ELR (cell line): ENCODE measurements at regions not wholly inside any gene's neighbourhood (a gene's known extent, or its start where the extent isn't known, plus 50 kb on each side); places are given as distances from the start of the nearest gene placed in this dataset.

Experiments
- DNase-seq: peaks from one replicate; pipeline ENCODE4 v3.0.0-alpha.2; 2015; ENCODE audit warnings: low read depth

- no peak for DNase-seq
Observed at GRCh38 chr21:15241997-15242736, 177.4 kb upstream of the NRIP1 start.

DNA sequence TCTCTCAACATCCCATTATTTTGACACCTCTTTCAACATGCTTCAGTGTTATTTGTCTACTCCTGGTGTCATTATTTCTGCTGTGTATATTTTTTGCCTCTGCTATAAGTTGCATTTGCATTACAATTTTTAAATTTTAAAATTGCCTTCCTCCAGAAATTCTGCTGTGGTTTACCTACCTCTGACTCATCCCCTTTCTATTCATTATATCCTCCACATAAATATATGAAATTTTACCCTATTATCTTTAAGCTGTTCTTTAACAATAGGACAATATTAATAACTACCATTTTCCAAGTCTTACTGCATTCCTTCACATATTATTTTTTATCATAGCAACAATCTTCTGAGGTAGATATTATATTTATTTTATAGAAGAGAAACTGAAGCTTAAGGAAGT lies 178.1 kb upstream of the NRIP1 start:
- peak; percentile 19 for DNase-seq

DNA sequence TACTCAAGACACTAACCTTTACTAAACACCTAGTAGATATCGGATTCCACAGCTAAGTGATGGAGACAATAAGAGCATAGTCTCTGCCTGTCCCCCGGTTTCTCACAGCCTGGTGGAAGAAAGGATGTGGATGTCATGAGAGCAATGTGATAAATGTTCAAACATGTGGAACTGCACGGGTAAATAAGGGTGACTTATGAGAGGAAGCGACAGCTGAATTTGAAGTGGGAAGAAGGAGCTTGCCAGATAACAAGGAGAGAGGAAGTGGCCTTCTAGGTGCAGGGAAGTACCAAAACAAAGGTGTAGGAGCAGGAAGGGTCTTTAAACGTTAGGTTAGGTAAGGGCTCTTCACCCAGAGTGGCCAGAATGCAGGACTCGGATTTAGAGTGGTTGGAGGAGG lies 178.6 kb upstream of the NRIP1 start:
- no peak for DNase-seq

DNA sequence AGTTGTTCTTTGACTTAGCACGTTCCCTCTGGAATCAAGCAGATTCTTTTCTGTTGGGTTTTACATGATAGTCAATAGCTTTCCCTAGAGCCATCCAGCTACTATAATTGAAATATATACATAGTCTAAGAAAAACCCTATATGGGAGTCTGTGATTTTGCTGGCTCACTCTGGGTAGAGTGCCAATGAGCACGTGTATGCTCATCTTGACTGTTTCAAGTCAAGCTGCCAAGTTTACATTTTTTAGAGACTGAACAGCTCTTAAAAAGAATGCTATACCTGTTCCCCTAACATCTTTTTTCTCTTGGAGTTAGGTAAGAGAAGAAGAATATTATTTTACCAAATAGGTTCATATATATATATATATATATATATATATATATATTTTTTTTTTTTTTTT lies 182.8 kb upstream of the NRIP1 start:
- no peak for DNase-seq

GRCh38 chr21:15249285-15249993 lies 184.6 kb upstream of the NRIP1 start:
- no peak for DNase-seq

DNA sequence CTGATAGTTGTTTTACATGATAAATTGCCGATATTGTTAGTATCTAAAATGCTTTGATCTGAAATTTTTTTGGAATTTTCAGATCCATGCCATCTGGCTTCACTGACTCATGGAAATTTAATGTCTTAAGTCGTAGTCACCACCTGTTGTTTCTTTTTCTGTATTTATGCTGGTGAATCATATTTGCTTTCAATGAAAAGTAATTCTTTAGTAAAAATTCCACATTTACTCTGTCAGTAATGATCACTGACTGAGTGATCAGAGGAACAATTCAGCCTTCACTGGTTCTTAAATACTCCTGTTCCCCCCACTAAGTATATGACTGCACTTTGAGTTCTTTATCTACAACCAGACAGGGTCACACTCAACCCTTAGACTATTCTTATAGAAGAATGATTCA lies 185.6 kb upstream of the NRIP1 start:
- DNase-seq = peak; percentile 83

- DNase-seq = peak; percentile 29
Observed at GRCh38 chr21:15252431-15252830, 187.6 kb upstream of the NRIP1 start.

GRCh38 chr21:15254111-15254510 lies 189.3 kb upstream of the NRIP1 start:
- no peak for DNase-seq

- no peak for DNase-seq
Observed at GRCh38 chr21:15255261-15255660, 190.5 kb upstream of the NRIP1 start.

DNA sequence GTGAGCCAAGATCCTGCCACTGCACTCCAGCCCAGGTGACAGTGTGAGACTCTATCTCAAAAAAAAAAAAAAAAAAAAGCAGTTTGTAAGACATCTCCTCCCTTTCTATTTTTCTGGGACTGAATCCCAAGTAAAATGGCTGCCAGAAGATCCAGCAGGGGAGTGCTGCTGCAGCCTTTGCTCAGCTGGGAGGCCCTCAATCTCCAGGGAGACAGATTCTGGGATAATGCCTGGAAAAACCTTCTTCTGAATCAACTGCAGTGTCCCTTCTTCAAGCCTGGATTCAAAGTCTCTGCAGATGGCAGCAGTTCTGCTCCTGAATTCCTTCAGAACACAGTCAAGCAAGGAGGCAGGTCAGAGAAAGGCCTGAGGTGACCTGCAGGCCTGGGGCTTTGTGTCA lies 191.0 kb upstream of the NRIP1 start:
- no peak for DNase-seq

GRCh38 chr21:15256996-15257395 lies 192.2 kb upstream of the NRIP1 start:
- no peak for DNase-seq

- no peak for DNase-seq
Observed at GRCh38 chr21:15257646-15258045, 192.8 kb upstream of the NRIP1 start.

DNA sequence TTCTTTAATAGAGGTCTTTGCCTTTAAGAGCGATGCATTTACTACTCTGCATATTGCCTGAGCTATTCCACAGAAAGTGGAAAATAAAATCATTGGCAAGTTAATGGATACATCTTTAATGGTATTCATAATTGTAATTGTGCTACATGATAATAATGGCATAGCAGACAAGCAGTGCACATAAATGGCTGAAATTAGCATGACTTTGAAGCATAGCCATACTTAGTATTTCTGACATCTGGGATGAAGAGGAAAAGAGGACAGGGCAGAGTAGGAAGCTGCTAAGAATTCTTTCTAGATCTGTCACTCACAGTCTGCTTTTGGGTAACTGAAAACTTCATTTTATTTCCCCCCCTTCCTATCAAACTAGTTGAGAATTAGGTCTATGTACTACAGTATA lies 195.0 kb upstream of the NRIP1 start:
- DNase-seq = no peak

DNA sequence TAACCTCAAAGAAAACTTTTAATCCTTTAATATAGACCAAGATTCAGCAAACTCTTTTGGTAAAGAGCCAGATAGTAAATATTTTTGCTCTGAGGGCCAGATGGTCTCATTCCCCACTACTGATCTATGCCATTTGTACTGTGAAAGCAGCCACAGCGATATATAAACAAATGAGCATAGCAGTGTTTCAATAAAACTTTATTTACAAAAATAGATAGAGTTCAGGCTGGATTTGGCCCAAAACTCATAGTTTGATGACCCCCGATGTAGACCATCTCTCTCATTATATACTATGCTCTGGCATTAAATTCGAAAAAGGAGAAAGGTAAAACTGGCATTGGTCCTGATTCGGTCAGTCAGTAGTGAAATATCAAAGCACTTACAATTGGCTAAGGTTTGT lies 195.8 kb upstream of the NRIP1 start:
- no peak for DNase-seq

DNA sequence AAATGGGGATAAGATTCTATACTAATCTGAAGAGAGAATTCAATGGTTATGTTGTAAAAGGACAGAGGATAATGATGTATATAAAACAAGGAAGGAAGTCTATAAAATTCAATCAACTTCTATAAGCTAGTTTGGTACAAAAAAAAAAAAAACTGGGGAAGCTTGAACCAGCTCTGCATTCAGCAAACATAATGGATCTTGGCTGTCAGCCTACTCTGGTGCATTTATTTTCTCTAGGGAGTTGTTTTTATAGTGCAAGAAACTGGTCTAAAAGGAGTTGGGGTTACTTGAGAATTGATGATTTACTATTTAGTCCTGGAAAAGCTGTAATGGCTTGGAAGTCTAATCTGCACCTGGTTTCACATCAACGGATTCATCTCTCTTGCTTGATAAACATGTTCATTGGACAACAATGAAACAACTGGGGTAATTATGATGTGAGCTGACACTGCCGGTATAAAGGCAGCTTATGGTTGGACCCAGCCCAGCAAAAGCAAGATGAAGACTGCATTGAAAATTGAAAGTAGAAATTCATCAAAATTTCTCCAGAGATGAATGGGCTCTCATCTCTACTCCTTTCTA lies 199.4 kb upstream of the NRIP1 start:
- DNase-seq = no peak

DNA sequence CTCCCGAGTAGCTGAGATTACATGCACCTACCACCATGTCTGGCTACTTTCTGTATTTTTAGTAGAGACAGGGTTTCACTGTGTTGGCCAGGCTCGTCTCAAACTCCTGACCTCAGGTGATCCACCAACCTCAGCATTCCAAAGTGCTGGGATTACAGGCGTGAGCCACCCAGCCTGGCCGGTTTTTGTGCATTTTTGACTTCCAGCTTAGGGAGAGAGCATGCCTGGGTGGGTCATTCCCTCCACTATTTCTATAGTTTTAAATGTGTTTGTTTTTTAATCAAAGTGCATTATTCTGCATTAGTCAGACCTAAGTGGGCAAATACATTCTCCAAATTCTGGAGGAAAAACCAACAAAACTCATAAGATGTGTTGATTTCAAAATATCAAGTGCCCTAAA lies 207.4 kb upstream of the NRIP1 start:
- DNase-seq = no peak

GRCh38 chr21:15272591-15272990 lies 207.8 kb upstream of the NRIP1 start:
- DNase-seq = no peak

DNA sequence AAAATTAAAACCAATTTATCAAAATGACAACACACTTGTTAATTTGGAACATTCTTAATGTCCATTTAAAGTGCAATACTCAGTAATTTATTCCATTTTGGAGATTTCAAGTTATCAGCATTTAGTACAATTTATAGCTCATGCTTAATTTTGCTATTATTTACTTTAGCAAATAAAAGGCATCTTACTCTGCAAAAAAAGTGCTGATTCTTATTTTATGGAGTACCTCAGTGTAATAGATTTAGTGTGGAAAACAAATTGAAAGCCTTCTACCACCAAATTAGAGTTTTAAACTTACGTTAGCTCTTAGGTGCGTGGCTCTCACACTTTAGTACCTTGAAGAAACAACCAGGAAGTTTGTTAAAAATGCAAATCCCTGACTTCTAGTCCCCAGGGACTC lies 208.4 kb upstream of the NRIP1 start:
- no peak for DNase-seq

DNA sequence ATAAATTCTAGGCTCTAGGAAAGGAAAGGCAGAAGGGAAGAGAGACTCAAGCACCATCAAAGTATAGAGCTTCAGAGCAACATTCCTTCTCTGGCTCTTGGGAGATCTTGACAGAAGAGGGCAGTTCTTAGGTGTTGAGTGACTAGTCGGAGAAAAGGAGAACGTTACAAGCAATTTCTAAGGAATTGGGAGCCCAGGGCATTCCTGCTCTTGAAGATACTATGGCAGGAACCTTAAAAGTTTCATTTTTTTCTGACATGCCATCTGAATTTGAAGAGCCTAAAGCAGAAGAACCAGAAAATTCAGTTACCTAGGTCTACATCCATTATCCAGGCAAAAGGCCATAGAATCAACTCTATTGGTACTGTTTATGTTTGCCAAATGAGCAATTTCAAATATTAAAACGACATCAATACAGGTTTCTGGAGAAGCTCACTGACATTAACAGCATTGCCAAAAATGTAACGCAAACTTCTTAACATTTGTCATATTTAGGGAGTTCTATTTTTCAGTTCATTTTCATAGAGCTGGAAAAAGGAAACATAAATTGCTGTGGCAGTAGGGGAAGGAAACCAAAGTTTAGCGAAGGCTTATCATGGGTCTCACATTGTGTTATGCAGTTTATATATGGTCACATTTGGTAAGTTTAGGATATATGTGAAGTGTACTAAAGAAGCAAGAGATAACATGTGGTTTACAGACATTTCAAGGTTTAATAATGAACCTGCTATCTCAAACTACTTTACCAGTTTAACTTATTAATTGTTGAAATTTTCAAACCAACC lies 210.1 kb upstream of the NRIP1 start:
- no peak for DNase-seq

DNA sequence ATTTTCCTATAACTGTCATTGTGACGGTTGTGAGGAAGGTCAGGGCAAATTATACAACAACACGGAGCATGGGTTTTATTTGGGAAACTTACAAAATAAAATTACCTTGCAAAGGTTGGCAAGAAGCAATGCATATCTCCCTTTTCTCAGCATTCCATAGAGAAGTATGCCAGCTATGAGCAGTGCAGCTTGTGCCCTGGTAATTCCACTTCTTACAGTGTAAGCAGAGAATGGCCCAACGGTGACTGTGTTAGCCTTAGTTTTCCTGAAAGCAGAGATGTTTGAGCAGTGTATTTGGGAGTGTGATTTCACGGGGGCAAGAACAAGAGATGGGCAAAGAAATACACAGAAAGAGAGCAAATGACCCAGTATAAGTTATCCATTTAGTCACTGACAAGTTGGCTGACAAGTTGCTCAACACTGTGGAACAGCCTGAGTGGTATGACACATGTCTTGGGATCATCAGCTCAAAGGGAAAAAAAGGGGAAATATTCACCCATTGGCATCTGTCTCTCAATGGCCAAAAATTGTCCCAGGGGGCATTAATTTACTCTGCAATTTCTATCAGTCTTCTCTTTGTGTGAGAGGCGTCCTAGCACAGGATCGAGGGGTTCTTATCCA lies 210.9 kb upstream of the NRIP1 start:
- no peak for DNase-seq

DNA sequence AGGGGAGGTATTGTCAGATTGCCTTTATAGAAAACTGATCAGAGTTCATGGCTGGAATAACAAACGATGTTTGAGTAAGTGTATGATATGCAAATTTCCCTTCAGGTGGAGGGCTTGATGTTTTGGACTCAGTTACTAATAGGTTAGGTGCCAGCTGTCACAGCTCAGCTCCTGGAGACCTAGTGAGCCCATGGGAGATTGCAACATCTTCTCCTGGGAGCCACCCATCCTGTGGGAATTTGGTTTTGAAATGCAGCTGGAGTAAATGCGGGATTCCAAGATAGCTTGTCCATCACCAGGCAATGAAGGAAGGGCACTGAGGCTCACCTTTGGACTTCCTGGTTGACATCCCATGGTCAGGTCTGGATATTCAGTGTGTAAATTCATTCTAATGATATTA lies 211.4 kb upstream of the NRIP1 start:
- DNase-seq = no peak

- DNase-seq = no peak
Observed at GRCh38 chr21:15277466-15277865, 212.7 kb upstream of the NRIP1 start.
